ENCODE measurements at regions not wholly inside any gene's neighbourhood (a gene's known extent, or its start where the extent isn't known, plus 50 kb on each side); places are given as distances from the start of the nearest gene placed in this dataset.

- H3K56ac ChIP-seq (replicated peaks; ENCODE audit: insufficient read length, low read depth, low read length) = no peak overlapping the region
- H4K8ac ChIP-seq (ENCODE audit: extremely low read depth, insufficient read depth, low read length) = no peak overlapping the region
- H2BK5ac ChIP-seq (ENCODE audit: low read depth, low read length) = no peak overlapping the region
- H4K20me1 ChIP-seq (replicated peaks in 1 of 2; ENCODE audit: control insufficient read depth in 1 of 2, insufficient read depth in 2 of 2, low read length in 2 of 2) = no peaks in the 10 kb centered on the region
- no peaks in the 10 kb centered on the region for H3K9me3 ChIP-seq (ENCODE audit: insufficient read depth in 2 of 2, low read depth in 1 of 2, low read length in 1 of 2)
- H3K36me3 ChIP-seq (ENCODE audit: control insufficient read depth in 2 of 4, insufficient read depth in 4 of 4, low read length in 3 of 4) = no peaks in the 10 kb centered on the region
- H2BK15ac ChIP-seq (ENCODE audit: low read length) = no peak overlapping the region
- no peak overlapping the region for H2AK5ac ChIP-seq (ENCODE audit: low read depth, low read length)
- FAIRE-seq = no peak
- CTCF ChIA-PET (ENCODE audit: partially characterized antibody) = interaction anchor here (1.1 to 1.6 kb wide), 2 partner anchors 9 to 424 kb away, joined by 4 to 5 read pairs; no protein-coding TSS in a partner anchor
- no peaks in the 10 kb centered on the region for H3K27me3 ChIP-seq (replicated peaks in 1 of 4; ENCODE audit: control insufficient read depth in 3 of 4, extremely low read depth in 1 of 4, insufficient read depth in 3 of 4, low read length in 3 of 4)
- no peaks in the 10 kb centered on the region for H3K4me1 ChIP-seq (replicated peaks in 1 of 4; ENCODE audit: control insufficient read depth in 3 of 4, insufficient read depth in 4 of 4, low read length in 3 of 4)
- H4K5ac ChIP-seq (ENCODE audit: insufficient read length, low read depth, low read length) = no peak overlapping the region
- H3K4me2 ChIP-seq (ENCODE audit: insufficient read depth in 1 of 2, low read depth in 2 of 2, low read length in 2 of 2) = no peak overlapping the region
- no peak overlapping the region for H2BK20ac ChIP-seq (ENCODE audit: low read length)
- no peaks in the 10 kb centered on the region for H3K23me2 ChIP-seq (ENCODE audit: low read depth, low read length)
- H3K4me3 ChIP-seq (ENCODE audit: extremely low read depth in 1 of 4, insufficient read depth in 2 of 4, low read depth in 3 of 4, low read length in 4 of 4) = no peak overlapping the region
- H2BK12ac ChIP-seq (ENCODE audit: low read depth, low read length) = no peak overlapping the region
- H3K79me1 ChIP-seq (ENCODE audit: low read depth, low read length) = no peaks in the 10 kb centered on the region
- POLR2A ChIA-PET (ENCODE audit: partially characterized antibody) = no interaction called here
- H2AFZ ChIP-seq (ENCODE audit: low read length) = no peak overlapping the region
- no peak overlapping the region for H3K18ac ChIP-seq (ENCODE audit: extremely low read depth, low read length)
- no peak overlapping the region for H3K27ac ChIP-seq (ENCODE audit: low read depth, low read length)
- no peak overlapping the region for H3K23ac ChIP-seq (ENCODE audit: insufficient read length)
- no peak for DNase-seq (ENCODE audit: low read depth in 1 of 2, low spot score in 2 of 2)
- H3K4ac ChIP-seq (replicated peaks; ENCODE audit: insufficient read length, low read depth, low read length) = no peak overlapping the region
- no peak overlapping the region for H2BK120ac ChIP-seq (replicated peaks; ENCODE audit: low read depth, low read length)
- H3K9ac ChIP-seq (replicated peaks in 1 of 4; ENCODE audit: extremely low read depth in 1 of 4, low read depth in 3 of 4, low read length in 3 of 4) = no peak overlapping the region
- H3K14ac ChIP-seq (ENCODE audit: insufficient read length) = no peak overlapping the region
- no peaks in the 10 kb centered on the region for H3K79me2 ChIP-seq (ENCODE audit: control insufficient read depth in 1 of 2, insufficient read depth in 2 of 2, low read length in 2 of 2)
- H4K91ac ChIP-seq (replicated peaks; ENCODE audit: insufficient read length, low read length) = no peak overlapping the region
- no peak for TF ChIP-seq FOSL1 (IDR thresholded peaks at IDR 0.05; ENCODE audit: insufficient read depth, low read depth, low read length)
- TF ChIP-seq JUND (IDR thresholded peaks at IDR 0.05; ENCODE audit: low read length) = no peak
- TF ChIP-seq GABPA (IDR thresholded peaks at IDR 0.05; ENCODE audit: borderline replicate concordance, insufficient read depth, low read length) = no peak
- no peak for TF ChIP-seq HDAC6 (IDR thresholded peaks at IDR 0.05; ENCODE audit: low read depth, low read length)
- no peak for TF ChIP-seq SRF (IDR thresholded peaks at IDR 0.05; ENCODE audit: low read depth, low read length)
- TF ChIP-seq SAP30 (IDR thresholded peaks at IDR 0.05; ENCODE audit: insufficient read depth, insufficient replicate concordance, low read length) = no peak
- TF ChIP-seq YY1 (IDR thresholded peaks at IDR 0.05; ENCODE audit: low read depth, low read length) = no peak
- TF ChIP-seq POU5F1 (IDR thresholded peaks at IDR 0.05; ENCODE audit: low read depth, low read length) = no peak
Observed at GRCh38 chr12:103247531-103247930, 248.2 kb downstream of the C12orf42 start.
